ENCODE measurements at regions not wholly inside any gene's neighbourhood (a gene's known extent, or its start where the extent isn't known, plus 50 kb on each side); places are given as distances from the start of the nearest gene placed in this dataset.

GRCh38 chr12:105862163-105862821, 276.5 kb downstream of the NUAK1 start:
- no peak for TF ChIP-seq EP300 (IDR thresholded peaks at IDR 0.05)
- TF ChIP-seq POLR2A (IDR thresholded peaks at IDR 0.05) = no peak
- TF ChIP-seq CTCF (IDR thresholded peaks at IDR 0.05) = no peak
